Heart left ventricle (tissue), 13 donors: ENCODE measurements at regions not wholly inside any gene's neighbourhood (a gene's known extent, or its start where the extent isn't known, plus 50 kb on each side); places are given as distances from the start of the nearest gene placed in this dataset.

Experiments
- POLR2A ChIP-seq, 2 donors: fragments of 450-650 bp; IDR thresholded peaks; one replicate each; pipeline ENCODE4 v1.6.1; 2017; ENCODE audit warnings: antibody characterized with exemption in 2 of 2, mild to moderate bottlenecking in 2 of 2, moderate library complexity in 2 of 2
- TF ChIP-seq, protein P1 (sequence below), 12 donors: fragments of 200-600 bp; sonication (generic) in 4 of 12; IDR thresholded peaks; one replicate each; pipeline versions ENCODE4 v1.5.0 to v1.8.0; 2018 to 2022; ENCODE audit warnings: antibody characterized with exemption in 12 of 12, mild to moderate bottlenecking in 5 of 12
- donor health status: ischemic (EF 13 %, LVEDD 7.1; RV severe dilation, severe dysfunction).
- donor health status: DM: no; HTN: yes; CAD: no.
- donor health status: DM: no; HTN: no; CAD: no.
- donor health status: ischemic (EF 25% LVEDD 6.9; RV normal size, moderate dysfunction).
- donor health status: ischemic (EF 25% LVEDD 5.7; RV mildly dilated, moderate dysfunction).
- donor health status: ischemic (EF 35%, LVEDD 5.7; RV mildly dilated, moderate dysfunction).
- donor health status: nonischemic (EF 11% LVEDD 7.7; RV severe dilation, severe dysfunction).
- donor health status: DM: yes; HTN: yes; CAD: no.
- donor health status: PGD.
- donor health status: ischemic (EF 29% LVEDD 5.4; RV normal size, mild dysfunction).
- donor health status: nonischemic (EF 23%, LVEDD 6.1; RV moderate dilation, normal function).

DNA sequence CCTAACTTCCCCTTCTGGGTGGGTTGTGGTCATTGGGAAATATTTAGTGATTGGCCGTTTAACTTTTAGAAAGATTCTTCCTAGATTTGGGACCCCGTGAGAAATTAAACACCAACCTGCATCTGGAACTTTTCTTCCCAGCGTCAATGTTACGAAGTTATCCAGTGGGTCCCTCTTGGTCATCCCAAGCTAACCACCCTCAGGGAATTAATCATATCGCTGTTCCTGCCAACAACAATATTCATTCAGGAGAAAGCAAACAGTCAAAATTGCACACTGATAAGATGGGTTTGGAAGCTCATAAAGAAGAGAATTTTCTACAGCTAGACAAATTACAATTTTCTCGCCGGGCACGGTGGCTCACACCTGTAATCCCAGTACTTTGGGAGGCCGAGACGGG, 121.2 kb upstream of the STX18 start:
- TF ChIP-seq, protein P1, sequence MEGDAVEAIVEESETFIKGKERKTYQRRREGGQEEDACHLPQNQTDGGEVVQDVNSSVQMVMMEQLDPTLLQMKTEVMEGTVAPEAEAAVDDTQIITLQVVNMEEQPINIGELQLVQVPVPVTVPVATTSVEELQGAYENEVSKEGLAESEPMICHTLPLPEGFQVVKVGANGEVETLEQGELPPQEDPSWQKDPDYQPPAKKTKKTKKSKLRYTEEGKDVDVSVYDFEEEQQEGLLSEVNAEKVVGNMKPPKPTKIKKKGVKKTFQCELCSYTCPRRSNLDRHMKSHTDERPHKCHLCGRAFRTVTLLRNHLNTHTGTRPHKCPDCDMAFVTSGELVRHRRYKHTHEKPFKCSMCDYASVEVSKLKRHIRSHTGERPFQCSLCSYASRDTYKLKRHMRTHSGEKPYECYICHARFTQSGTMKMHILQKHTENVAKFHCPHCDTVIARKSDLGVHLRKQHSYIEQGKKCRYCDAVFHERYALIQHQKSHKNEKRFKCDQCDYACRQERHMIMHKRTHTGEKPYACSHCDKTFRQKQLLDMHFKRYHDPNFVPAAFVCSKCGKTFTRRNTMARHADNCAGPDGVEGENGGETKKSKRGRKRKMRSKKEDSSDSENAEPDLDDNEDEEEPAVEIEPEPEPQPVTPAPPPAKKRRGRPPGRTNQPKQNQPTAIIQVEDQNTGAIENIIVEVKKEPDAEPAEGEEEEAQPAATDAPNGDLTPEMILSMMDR (IDR thresholded peaks at IDR 0.05), result no peak
- no peak for TF ChIP-seq POLR2A (IDR thresholded peaks at IDR 0.05)
